Myocyte (in vitro differentiated cells): ENCODE measurements at regions not wholly inside any gene's neighbourhood (a gene's known extent, or its start where the extent isn't known, plus 50 kb on each side); places are given as distances from the start of the nearest gene placed in this dataset.

ENCODE experiments used
- DNase-seq: peaks from one replicate; pipeline ENCODE4 v3.0.0-alpha.2; 2012; ENCODE audit warnings: low read depth

GRCh38 chr7:13822678-13823077 is 166.8 kb downstream of the ETV1 start:
- peak; percentile 64 for DNase-seq

- DNase-seq, result no peak
These were observed 162.7 kb downstream of the ETV1 start for GRCh38 chr7:13826752-13827151.

GRCh38 chr7:13827716-13828115 is 161.8 kb downstream of the ETV1 start:
- no peak for DNase-seq

GRCh38 chr7:13829231-13829630 is 160.2 kb downstream of the ETV1 start:
- DNase-seq, result no peak

- DNase-seq, result peak; percentile 78
These were observed 159.3 kb downstream of the ETV1 start for GRCh38 chr7:13829914-13830900.

- DNase-seq, result no peak
These were observed 157.1 kb downstream of the ETV1 start for GRCh38 chr7:13832346-13832745.

GRCh38 chr7:13834328-13834761 is 155.1 kb downstream of the ETV1 start:
- peak; percentile 57 for DNase-seq

GRCh38 chr7:13835442-13835841 is 154.0 kb downstream of the ETV1 start:
- peak; percentile 41 for DNase-seq

GRCh38 chr7:13839063-13839462 is 150.4 kb downstream of the ETV1 start:
- no peak for DNase-seq
